Loucy (cell line): ENCODE measurements at regions not wholly inside any gene's neighbourhood (a gene's known extent, or its start where the extent isn't known, plus 50 kb on each side); places are given as distances from the start of the nearest gene placed in this dataset.

Source experiments
- EZH2phosphoT487 ChIP-seq: fragments of 200-600 bp; IDR thresholded peaks from 2 replicates; pipeline ENCODE4 v1.6.1; 2018; ENCODE audit warnings: antibody characterized with exemption, mild to moderate bottlenecking, moderate library complexity, borderline replicate concordance
- TF ChIP-seq, protein P1 (sequence below): fragments of 200-600 bp; sonication (generic); conservative IDR thresholded peaks from 2 replicates; pipeline ENCODE4 v1.5.1; 2014; ENCODE audit warnings: mild to moderate bottlenecking, antibody characterized with exemption, low read length

DNA sequence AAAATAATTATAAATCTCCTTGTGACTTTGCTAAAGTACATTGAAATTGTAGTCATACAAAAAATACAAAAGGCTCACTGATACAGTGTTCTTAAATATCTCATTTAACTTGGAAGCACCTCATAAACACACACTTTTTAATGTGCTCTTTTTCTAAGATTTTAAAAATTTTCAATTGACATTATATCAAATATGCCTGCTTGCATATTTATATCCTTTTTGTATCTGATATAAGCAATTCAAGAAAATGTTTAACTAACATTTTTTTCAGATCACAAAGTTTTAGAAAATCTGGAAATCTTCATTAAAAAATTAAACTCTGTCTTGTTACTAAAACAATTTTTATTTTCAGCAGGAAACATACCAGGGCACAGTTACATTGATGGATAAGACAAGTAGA is 661.5 kb downstream of the REEP3 start:
- TF ChIP-seq, protein P1, sequence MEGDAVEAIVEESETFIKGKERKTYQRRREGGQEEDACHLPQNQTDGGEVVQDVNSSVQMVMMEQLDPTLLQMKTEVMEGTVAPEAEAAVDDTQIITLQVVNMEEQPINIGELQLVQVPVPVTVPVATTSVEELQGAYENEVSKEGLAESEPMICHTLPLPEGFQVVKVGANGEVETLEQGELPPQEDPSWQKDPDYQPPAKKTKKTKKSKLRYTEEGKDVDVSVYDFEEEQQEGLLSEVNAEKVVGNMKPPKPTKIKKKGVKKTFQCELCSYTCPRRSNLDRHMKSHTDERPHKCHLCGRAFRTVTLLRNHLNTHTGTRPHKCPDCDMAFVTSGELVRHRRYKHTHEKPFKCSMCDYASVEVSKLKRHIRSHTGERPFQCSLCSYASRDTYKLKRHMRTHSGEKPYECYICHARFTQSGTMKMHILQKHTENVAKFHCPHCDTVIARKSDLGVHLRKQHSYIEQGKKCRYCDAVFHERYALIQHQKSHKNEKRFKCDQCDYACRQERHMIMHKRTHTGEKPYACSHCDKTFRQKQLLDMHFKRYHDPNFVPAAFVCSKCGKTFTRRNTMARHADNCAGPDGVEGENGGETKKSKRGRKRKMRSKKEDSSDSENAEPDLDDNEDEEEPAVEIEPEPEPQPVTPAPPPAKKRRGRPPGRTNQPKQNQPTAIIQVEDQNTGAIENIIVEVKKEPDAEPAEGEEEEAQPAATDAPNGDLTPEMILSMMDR: no peak
- TF ChIP-seq EZH2phosphoT487: no peak
